GM12878 (cell line): ENCODE measurements at regions not wholly inside any gene's neighbourhood (a gene's known extent, or its start where the extent isn't known, plus 50 kb on each side); places are given as distances from the start of the nearest gene placed in this dataset.

ENCODE experiments used
- ATAC-seq: fragments of 200-7000 bp; cut with Tn5 transposase; 3 replicates; pipeline ENCODE4 v1.9.1; 2020; ENCODE audit warnings: mild to moderate bottlenecking, moderate library complexity
- BruUV-seq: library from RNA; stranded (reverse); fragments of 400-500 nt; replicated peaks from 2 replicates; lab custom pipeline; 2021; lab: Mats Ljungman, UMichigan
- CTCF ChIA-PET: fragments of 300-600 bp; sonication (Branson Sonifier 250); formaldehyde crosslinking; extraction: SDS; loops from one replicate; lab custom pipeline; 2021; ENCODE audit warnings: inconsistent platforms; lab: Yijun Ruan, JAX
- POLR2A ChIA-PET: fragments of 350-600 bp; formaldehyde crosslinking; extraction: SDS; loops from one replicate; lab custom pipeline; 2021; ENCODE audit warnings: inconsistent platforms; lab: Charles Lee
- RAD21 ChIA-PET: fragments of 300-600 bp; sonication (Branson Sonifier 250); formaldehyde crosslinking; loops from one replicate; lab custom pipeline; 2023; ENCODE audit warnings: antibody characterized with exemption; ENCODE audit not compliant: unreplicated experiment; lab: Charles Lee
- SMC1A ChIA-PET: fragments of 300-600 bp; sonication (Branson Sonifier 250); formaldehyde crosslinking; loops from one replicate; lab custom pipeline; 2023; ENCODE audit not compliant: unreplicated experiment, uncharacterized antibody; lab: Charles Lee
- DNase-seq: peaks from one replicate; pipeline ENCODE4 v3.0.0-alpha.2; 2011; ENCODE audit warnings: low read depth, low spot score
- FAIRE-seq: peaks from 3 replicates; lab custom pipeline; 2011; peaks lifted over from hg19 to GRCh38; lab: Jason Lieb, UNC
- H2AFZ ChIP-seq: 2 replicates; pipeline ENCODE4 v1.6.0; 2011; ENCODE audit warnings: low read depth, low read length, control low read depth; ENCODE audit not compliant: control insufficient read depth
- H3K27ac ChIP-seq: 2 replicates; pipeline ENCODE4 v1.5.1; 2011; ENCODE audit warnings: control low read depth; ENCODE audit not compliant: control insufficient read depth, insufficient read depth
- H3K27me3 ChIP-seq, 2 experiments: replicated peaks in 1 of 2; 2 replicates each; pipeline versions ENCODE4 v1.6.0 to v1.6.1; 2011; ENCODE audit warnings: low read length in 1 of 2; ENCODE audit not compliant: control insufficient read depth in 2 of 2, insufficient read depth in 2 of 2
- H3K36me3 ChIP-seq, 2 experiments: 2 replicates each; pipeline ENCODE4 v1.5.1; 2011; ENCODE audit warnings: low read length in 1 of 2; ENCODE audit not compliant: control insufficient read depth in 2 of 2, insufficient read depth in 2 of 2
- H3K4me1 ChIP-seq: 2 replicates; pipeline ENCODE4 v1.6.1; 2011; ENCODE audit warnings: mild to moderate bottlenecking, low read length, moderate library complexity, mixed read lengths; ENCODE audit not compliant: control insufficient read depth, insufficient read depth
- H3K4me2 ChIP-seq: 2 replicates; pipeline ENCODE4 v1.6.0; 2011; ENCODE audit warnings: control low read depth; ENCODE audit not compliant: control insufficient read depth, insufficient read depth
- H3K4me3 ChIP-seq: fragments of 200-600 bp; sonication (generic); 2 replicates; pipeline ENCODE4 v1.5.1; 2016
- H3K79me2 ChIP-seq: 2 replicates; pipeline ENCODE4 v1.6.0; 2011; ENCODE audit warnings: low read length; ENCODE audit not compliant: control insufficient read depth, insufficient read depth
- H3K9ac ChIP-seq: 2 replicates; pipeline ENCODE4 v1.8.0; 2011; ENCODE audit warnings: low read length, control low read depth, mixed read lengths; ENCODE audit not compliant: control insufficient read depth, insufficient read depth
- H3K9me3 ChIP-seq: replicated peaks from 3 replicates; pipeline ENCODE4 v1.5.1; 2011; ENCODE audit warnings: mild to moderate bottlenecking, low read length; ENCODE audit not compliant: control insufficient read depth, insufficient read depth
- H4K20me1 ChIP-seq: 2 replicates; pipeline ENCODE4 v1.6.0; 2011; ENCODE audit not compliant: control insufficient read depth, insufficient read depth
- ASH2L ChIP-seq: fragments of 300-600, 200-600 bp; sonication (generic); IDR thresholded peaks from 2 replicates; pipeline ENCODE4 v1.6.1; 2017; ENCODE audit warnings: low read depth, mild to moderate bottlenecking, borderline replicate concordance
- BHLHE40 ChIP-seq, 2 experiments: fragments of 450-650 bp in 1 of 2; IDR thresholded peaks; 2 replicates each; pipeline ENCODE4 v1.6.1; 2011 to 2017; ENCODE audit warnings: low read depth in 2 of 2, borderline replicate concordance in 1 of 2, improper control_type of control experiment in 1 of 2, low read length in 1 of 2, mild to moderate bottlenecking in 1 of 2
- GABPA ChIP-seq: IDR thresholded peaks from 2 replicates; pipeline ENCODE4 v1.6.1; 2014; ENCODE audit warnings: antibody characterized with exemption, low read depth, mild to moderate bottlenecking, inconsistent platforms
- GATAD2B ChIP-seq: fragments of 450-650 bp; conservative IDR thresholded peaks from 2 replicates; pipeline ENCODE4 v1.6.1; 2017; ENCODE audit warnings: low read depth, mild to moderate bottlenecking, moderate library complexity
- HDAC6 ChIP-seq: fragments of 200-600 bp; sonication (generic); IDR thresholded peaks from one replicate; pipeline ENCODE4 v1.8.0; 2017; ENCODE audit warnings: antibody characterized with exemption; ENCODE audit not compliant: unreplicated experiment
- IKZF2 ChIP-seq, 2 experiments: fragments of 450-650 bp; IDR thresholded peaks; 2 replicates each; pipeline ENCODE4 v1.6.1; 2017; ENCODE audit warnings: mild to moderate bottlenecking in 2 of 2, moderate library complexity in 2 of 2
- JUNB ChIP-seq: IDR thresholded peaks from 2 replicates; pipeline ENCODE4 v1.6.1; 2016; ENCODE audit warnings: antibody characterized with exemption, mild to moderate bottlenecking
- KLF5 ChIP-seq: fragments of 450-650 bp; IDR thresholded peaks from 2 replicates; pipeline ENCODE4 v1.6.1; 2014; ENCODE audit warnings: mild to moderate bottlenecking; ENCODE audit not compliant: partially characterized antibody
- LARP7 ChIP-seq: fragments of 450-650 bp; IDR thresholded peaks from 2 replicates; pipeline ENCODE4 v1.6.1; 2017; ENCODE audit warnings: mild to moderate bottlenecking
- MEF2A ChIP-seq: IDR thresholded peaks from 2 replicates; pipeline ENCODE4 v1.6.1; 2011; ENCODE audit warnings: low read depth, mild to moderate bottlenecking, low read length, moderate library complexity; ENCODE audit not compliant: insufficient read depth
- MTA3 ChIP-seq: IDR thresholded peaks from 2 replicates; pipeline ENCODE4 v1.6.1; 2012; ENCODE audit warnings: low read length, inconsistent platforms, borderline replicate concordance
- PRDM15 ChIP-seq: fragments of 450-650 bp; formaldehyde crosslinking; IDR thresholded peaks from 2 replicates; pipeline ENCODE4 v1.4.0; 2020; ENCODE audit warnings: mild to moderate bottlenecking, moderate library complexity
- STAT1 ChIP-seq: fragments of 450-650 bp; conservative IDR thresholded peaks from 2 replicates; pipeline ENCODE4 v1.6.1; 2014; ENCODE audit warnings: antibody characterized with exemption, mild to moderate bottlenecking
- TAF1 ChIP-seq: IDR thresholded peaks from 2 replicates; pipeline ENCODE4 v1.6.1; 2011; ENCODE audit warnings: mild to moderate bottlenecking, low read depth, low read length, borderline replicate concordance
- YBX1 ChIP-seq: fragments of 450-650 bp; IDR thresholded peaks from 2 replicates; pipeline ENCODE4 v1.6.1; 2016; ENCODE audit warnings: antibody characterized with exemption
- ZNF207 ChIP-seq: fragments of 450-650 bp; IDR thresholded peaks from 2 replicates; pipeline ENCODE4 v1.6.1; 2014; ENCODE audit warnings: antibody characterized with exemption, mild to moderate bottlenecking, borderline replicate concordance
- ZNF274 ChIP-seq: IDR thresholded peaks from one replicate; pipeline ENCODE4 v1.8.0; 2011; ENCODE audit not compliant: insufficient read length, insufficient read depth
- WGBS: methylation state at CpG from one replicate; pipeline ENCODE4 v1.1.6; 2016; ENCODE audit warnings: low lambda C conversion rate; ENCODE audit not compliant: insufficient replicate concordance, insufficient coverage; ENCODE audit errors: missing lambda C conversion rate; 5-methylcytosine and 5-hydroxymethylcytosine counted together
- in situ Hi-C: fragments of 300-500 bp; cut with MboI; formaldehyde crosslinking; loops from 9 replicates; pipeline ENCODE4 v1.14.3; 2018; ENCODE audit warnings: mixed read lengths
- intact Hi-C: fragments of 100-400 bp; cut with micrococcal nuclease; formaldehyde crosslinking; loops from one replicate; pipeline ENCODE4 v1.14.2; 2022; ENCODE audit not compliant: unreplicated experiment

- H3K9ac ChIP-seq: no peak overlapping the region
- TF ChIP-seq IKZF2 (IDR thresholded peaks at IDR 0.05): no peak
- TF ChIP-seq MTA3: no peak
- no peak for TF ChIP-seq ZNF274
- no peak for TF ChIP-seq ZNF207
- no peak for TF ChIP-seq YBX1
- no peak for TF ChIP-seq TAF1
- no peak for TF ChIP-seq KLF5
- no peak for TF ChIP-seq JUNB
- TF ChIP-seq BHLHE40 (IDR thresholded peaks at IDR 0.05; ENCODE audit: borderline replicate concordance in 1 of 2, low read depth in 2 of 2, low read length in 1 of 2): no peak
- no peak for TF ChIP-seq GATAD2B
- no peak for TF ChIP-seq STAT1
- TF ChIP-seq HDAC6: no peak
- TF ChIP-seq GABPA: no peak
- no peak for TF ChIP-seq PRDM15 (CRISPR knock-in tag)
- TF ChIP-seq ASH2L: no peak
- TF ChIP-seq LARP7: no peak
- no peak for TF ChIP-seq MEF2A
- TF ChIP-seq, all 136 proteins: peak for 0
- no peak overlapping the region for H3K4me2 ChIP-seq
- ChIA-PET POLR2A (no interaction called here), CTCF (no interaction called here), RAD21 (no interaction called here), SMC1A (no interaction called here)
- DNase-seq: no peak
- no peaks in the 10 kb centered on the region for H3K27me3 ChIP-seq
- no peak overlapping the region for H3K27ac ChIP-seq
- H3K4me3 ChIP-seq: no peak overlapping the region
- no peaks in the 10 kb centered on the region for H3K4me1 ChIP-seq
- no peak overlapping the region for H2AFZ ChIP-seq
- in situ Hi-C loops (no loop called here), intact Hi-C loops (no loop called here)
- BruUV-seq: no TSS peak
- no peaks in the 10 kb centered on the region for H4K20me1 ChIP-seq
- no peak for FAIRE-seq
- no peaks in the 10 kb centered on the region for H3K79me2 ChIP-seq
- no peak for ATAC-seq
- H3K9me3 ChIP-seq: no peaks in the 10 kb centered on the region; the same call in 2 of the 3 replicates
- H3K36me3 ChIP-seq: no peaks in the 10 kb centered on the region
- WGBS: 59% methylated on average over 6 of the region's 6 CpGs
These were observed 305.0 kb upstream of the TNC start for GRCh38 chr9:115422932-115423440.
